Endothelial cell of umbilical vein (primary cell): ENCODE measurements at regions not wholly inside any gene's neighbourhood (a gene's known extent, or its start where the extent isn't known, plus 50 kb on each side); places are given as distances from the start of the nearest gene placed in this dataset.

Source experiments
- BruUV-seq: library from RNA; stranded (reverse); fragments of 400-500 nt; replicated peaks from 2 replicates; lab custom pipeline; 2021; lab: Mats Ljungman, UMichigan
- CTCF ChIA-PET: fragments of 300-600, 350-600 bp; sonication (Branson Sonifier 250); formaldehyde crosslinking; loops from one replicate; lab custom pipeline; 2021; ENCODE audit warnings: antibody characterized with exemption, inconsistent platforms; lab: Charles Lee
- POLR2A ChIA-PET: fragments of 300-600, 350-600 bp; sonication (Branson Sonifier 250); formaldehyde crosslinking; loops from one replicate; lab custom pipeline; 2021; ENCODE audit warnings: antibody characterized with exemption, inconsistent platforms; lab: Charles Lee
- DNase-seq: peaks from one replicate; pipeline ENCODE4 v3.0.0-alpha.2; 2011; ENCODE audit warnings: low read depth, low spot score
- FAIRE-seq: peaks from 2 replicates; lab custom pipeline; 2011; peaks lifted over from hg19 to GRCh38; lab: Jason Lieb, UNC
- H2AFZ ChIP-seq: 2 replicates; pipeline ENCODE4 v1.6.0; 2012; ENCODE audit warnings: low read depth, low read length, control low read depth, inconsistent platforms
- H3K27ac ChIP-seq: 2 replicates; pipeline ENCODE4 v1.5.1; 2011; ENCODE audit warnings: low read depth, mild to moderate bottlenecking, control low read depth, low read length, moderate library complexity; ENCODE audit not compliant: insufficient read depth
- H3K27me3 ChIP-seq, 2 experiments: 2 replicates each; pipeline versions ENCODE4 v1.6.0 to v1.6.1; 2011; ENCODE audit warnings: low read length in 2 of 2, mixed read lengths in 1 of 2; ENCODE audit not compliant: control insufficient read depth in 2 of 2, insufficient read depth in 2 of 2
- H3K36me3 ChIP-seq, 2 experiments: 2 replicates in 1 of 2; 3 replicates in 1 of 2; pipeline ENCODE4 v1.5.1; 2011; ENCODE audit warnings: low read length in 2 of 2, mild to moderate bottlenecking in 1 of 2, moderate library complexity in 1 of 2; ENCODE audit not compliant: control insufficient read depth in 2 of 2, insufficient read depth in 2 of 2; ENCODE audit errors: extremely low read depth in 1 of 2
- H3K4me1 ChIP-seq: 3 replicates; pipeline ENCODE4 v1.5.1; 2011; ENCODE audit warnings: mild to moderate bottlenecking, low read length; ENCODE audit not compliant: control insufficient read depth, insufficient read depth; ENCODE audit errors: extremely low read depth
- H3K4me2 ChIP-seq: 2 replicates; pipeline ENCODE4 v1.6.1; 2011; ENCODE audit warnings: low read length, control low read depth, mixed read lengths; ENCODE audit not compliant: insufficient read depth
- H3K4me3 ChIP-seq, 3 experiments: fragments of 200-600 bp in 1 of 3; sonication (generic), shearing (Covaris generic) in 1 of 3; replicated peaks in 1 of 3; 2 replicates each; pipeline ENCODE4 v1.5.1; 2011 to 2016; ENCODE audit warnings: control low read depth in 3 of 3, low read length in 3 of 3, mild to moderate bottlenecking in 2 of 3, inconsistent platforms in 1 of 3, low read depth in 1 of 3, moderate library complexity in 1 of 3; ENCODE audit not compliant: insufficient read depth in 1 of 3
- H3K79me2 ChIP-seq: 2 replicates; pipeline ENCODE4 v1.6.0; 2012; ENCODE audit warnings: low read length, inconsistent platforms; ENCODE audit not compliant: control insufficient read depth, insufficient read depth
- H3K9ac ChIP-seq: replicated peaks from 2 replicates; pipeline ENCODE3; 2011; ENCODE audit warnings: low read length, control low read depth; ENCODE audit not compliant: insufficient read depth; ENCODE audit errors: extremely low read depth
- H3K9me1 ChIP-seq: replicated peaks from 3 replicates; pipeline ENCODE4 v1.6.0; 2011; ENCODE audit warnings: mild to moderate bottlenecking, low read length; ENCODE audit not compliant: control insufficient read depth, insufficient read depth; ENCODE audit errors: extremely low read depth
- H3K9me3 ChIP-seq: replicated peaks from 2 replicates; pipeline ENCODE4 v1.5.1; 2012; ENCODE audit warnings: low read length, inconsistent platforms; ENCODE audit not compliant: control insufficient read depth, insufficient read depth
- H4K20me1 ChIP-seq: replicated peaks from 2 replicates; pipeline ENCODE3; 2011; ENCODE audit warnings: mild to moderate bottlenecking, low read length; ENCODE audit not compliant: control insufficient read depth, insufficient read depth; ENCODE audit errors: extremely low read depth
- EZH2 ChIP-seq: IDR thresholded peaks from 2 replicates; pipeline ENCODE4 v1.6.1; 2012; ENCODE audit warnings: borderline replicate concordance, low read depth, mild to moderate bottlenecking, moderate library complexity, low read length, inconsistent platforms; ENCODE audit not compliant: severe bottlenecking
- FOS ChIP-seq: IDR thresholded peaks from 2 replicates; pipeline ENCODE4 v1.6.1; 2011; ENCODE audit warnings: mild to moderate bottlenecking, low read length, moderate library complexity, borderline replicate concordance; ENCODE audit not compliant: insufficient read depth
- GATA2 ChIP-seq: IDR thresholded peaks from 2 replicates; pipeline ENCODE4 v1.7.0; 2011; ENCODE audit warnings: low read depth, mild to moderate bottlenecking, moderate library complexity, mixed read lengths, low read length; ENCODE audit not compliant: insufficient read length, insufficient read depth
- JUN ChIP-seq: IDR thresholded peaks from 2 replicates; pipeline ENCODE4 v1.6.1; 2011; ENCODE audit warnings: borderline replicate concordance, low read depth; ENCODE audit not compliant: insufficient read length, insufficient read depth
- MYC ChIP-seq: IDR thresholded peaks from one replicate; pipeline ENCODE4 v1.6.1; 2011; ENCODE audit warnings: mild to moderate bottlenecking, low read depth, low read length
- POLR2A ChIP-seq: IDR thresholded peaks from 2 replicates; pipeline ENCODE4 v1.6.1; 2012; ENCODE audit warnings: low read depth, mild to moderate bottlenecking, control low read depth, low read length
- POLR2AphosphoS5 ChIP-seq: IDR thresholded peaks from 2 replicates; pipeline ENCODE4 v1.6.1; 2012; ENCODE audit warnings: low read depth, mild to moderate bottlenecking, control low read depth, low read length, moderate library complexity; ENCODE audit not compliant: insufficient read depth
- dilution Hi-C: fragments of 300-500 bp; cut with MboI; formaldehyde crosslinking; loops from one replicate; pipeline ENCODE4 v1.15.0; 2019; ENCODE audit warnings: low sequenced_read_pairs; ENCODE audit not compliant: extremely low pct_ligation_motif_present
- intact Hi-C: fragments of 100-400 bp; cut with micrococcal nuclease; formaldehyde crosslinking; loops from one replicate; pipeline ENCODE4 v1.10.0; 2022
- TF ChIP-seq, protein P1 (sequence below), 2 donors: IDR thresholded peaks; 1 replicate in 1 of 2; 2 replicates in 1 of 2; pipeline ENCODE4 v1.5.1; 2011; ENCODE audit warnings: low read length in 2 of 2, mild to moderate bottlenecking in 2 of 2, moderate library complexity in 2 of 2, control low read depth in 1 of 2, inconsistent platforms in 1 of 2, low read depth in 1 of 2; ENCODE audit not compliant: insufficient read depth in 1 of 2; ENCODE audit errors: extremely low read depth in 1 of 2
- TF ChIP-seq, protein P2 (sequence below): IDR thresholded peaks from 2 replicates; pipeline ENCODE4 v1.6.1; 2011; ENCODE audit not compliant: insufficient read depth, insufficient read length

DNA sequence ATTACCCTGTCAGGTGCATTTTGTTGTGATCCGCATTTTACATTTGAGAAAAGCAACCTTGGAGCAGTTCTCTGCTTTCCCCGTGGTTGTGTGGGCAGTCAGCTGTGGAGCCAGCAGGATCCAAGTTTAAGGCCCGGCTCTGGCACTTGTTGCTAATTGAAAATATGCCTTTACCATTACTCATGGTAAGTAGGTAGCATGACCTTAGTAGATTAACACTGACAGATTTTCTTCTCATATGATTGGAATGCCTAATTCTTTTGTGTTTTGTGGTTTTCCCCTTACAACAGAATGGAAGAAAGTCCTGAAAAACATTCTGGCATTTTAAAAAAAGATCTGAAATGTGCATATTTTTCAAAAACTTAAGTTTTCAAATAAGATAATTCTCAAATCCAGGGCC, 246.5 kb upstream of the LRRN1 start:
- Histone ChIP-seq H3K9ac (no peak overlapping the region), H3K36me3 (no peaks in the 10 kb centered on the region), H3K4me3 (no peak overlapping the region), H3K4me1 (no peaks in the 10 kb centered on the region), H3K27me3 (no peaks in the 10 kb centered on the region), H2AFZ (no peak overlapping the region), H3K79me2 (no peaks in the 10 kb centered on the region), H3K9me3 (peaks cover 1% of the 10 kb centered on the region), H3K9me1 (no peaks in the 10 kb centered on the region), H4K20me1 (no peaks in the 10 kb centered on the region), H3K27ac (no peak overlapping the region), H3K4me2 (no peak overlapping the region)
- ChIA-PET POLR2A (no interaction called here), CTCF (no interaction called here)
- dilution Hi-C loops (no loop called here), intact Hi-C loops (no loop called here)
- FAIRE-seq (no peak), DNase-seq (no peak)
- TF ChIP-seq, protein P1, sequence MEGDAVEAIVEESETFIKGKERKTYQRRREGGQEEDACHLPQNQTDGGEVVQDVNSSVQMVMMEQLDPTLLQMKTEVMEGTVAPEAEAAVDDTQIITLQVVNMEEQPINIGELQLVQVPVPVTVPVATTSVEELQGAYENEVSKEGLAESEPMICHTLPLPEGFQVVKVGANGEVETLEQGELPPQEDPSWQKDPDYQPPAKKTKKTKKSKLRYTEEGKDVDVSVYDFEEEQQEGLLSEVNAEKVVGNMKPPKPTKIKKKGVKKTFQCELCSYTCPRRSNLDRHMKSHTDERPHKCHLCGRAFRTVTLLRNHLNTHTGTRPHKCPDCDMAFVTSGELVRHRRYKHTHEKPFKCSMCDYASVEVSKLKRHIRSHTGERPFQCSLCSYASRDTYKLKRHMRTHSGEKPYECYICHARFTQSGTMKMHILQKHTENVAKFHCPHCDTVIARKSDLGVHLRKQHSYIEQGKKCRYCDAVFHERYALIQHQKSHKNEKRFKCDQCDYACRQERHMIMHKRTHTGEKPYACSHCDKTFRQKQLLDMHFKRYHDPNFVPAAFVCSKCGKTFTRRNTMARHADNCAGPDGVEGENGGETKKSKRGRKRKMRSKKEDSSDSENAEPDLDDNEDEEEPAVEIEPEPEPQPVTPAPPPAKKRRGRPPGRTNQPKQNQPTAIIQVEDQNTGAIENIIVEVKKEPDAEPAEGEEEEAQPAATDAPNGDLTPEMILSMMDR (IDR thresholded peaks at IDR 0.05; ENCODE audit: extremely low read depth in 1 of 2, insufficient read depth in 1 of 2, low read depth in 1 of 2, low read length in 2 of 2) = no peak
- TF ChIP-seq, protein P2, sequence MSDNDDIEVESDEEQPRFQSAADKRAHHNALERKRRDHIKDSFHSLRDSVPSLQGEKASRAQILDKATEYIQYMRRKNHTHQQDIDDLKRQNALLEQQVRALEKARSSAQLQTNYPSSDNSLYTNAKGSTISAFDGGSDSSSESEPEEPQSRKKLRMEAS = no peak
- no peak for TF ChIP-seq POLR2AphosphoS5
- TF ChIP-seq MYC = no peak
- TF ChIP-seq EZH2 = no peak
- no peak for TF ChIP-seq GATA2
- TF ChIP-seq POLR2A = no peak
- no peak for TF ChIP-seq JUN
- no peak for TF ChIP-seq FOS
- BruUV-seq = no TSS peak
